ENCODE measurements at regions not wholly inside any gene's neighbourhood (a gene's known extent, or its start where the extent isn't known, plus 50 kb on each side); places are given as distances from the start of the nearest gene placed in this dataset.

DNA sequence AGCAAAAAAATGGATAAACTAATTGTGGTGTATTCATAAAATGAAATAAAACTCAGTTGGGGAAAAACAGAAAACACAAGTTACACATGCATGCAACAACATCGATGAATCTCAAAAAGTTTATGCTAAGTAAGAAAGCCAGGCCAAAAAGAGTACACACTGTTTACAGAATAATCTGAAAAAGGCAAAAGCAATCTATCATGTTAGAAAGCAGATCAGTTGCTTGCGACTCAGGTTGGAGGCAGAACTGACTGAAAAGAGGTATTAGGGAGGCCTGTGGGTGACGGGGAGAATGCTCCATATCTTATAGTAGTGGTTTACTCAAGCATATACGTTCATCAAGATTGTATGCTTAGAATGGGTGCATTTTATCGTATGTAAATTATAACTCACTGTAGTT lies 119.2 kb downstream of the ARRDC3 start:
- no peak for TF ChIP-seq CTCF (IDR thresholded peaks at IDR 0.05)

- TF ChIP-seq CTCF (IDR thresholded peaks at IDR 0.05) = no peak
These were observed 125.8 kb downstream of the ARRDC3 start for GRCh38 chr5:91257301-91257700.

DNA sequence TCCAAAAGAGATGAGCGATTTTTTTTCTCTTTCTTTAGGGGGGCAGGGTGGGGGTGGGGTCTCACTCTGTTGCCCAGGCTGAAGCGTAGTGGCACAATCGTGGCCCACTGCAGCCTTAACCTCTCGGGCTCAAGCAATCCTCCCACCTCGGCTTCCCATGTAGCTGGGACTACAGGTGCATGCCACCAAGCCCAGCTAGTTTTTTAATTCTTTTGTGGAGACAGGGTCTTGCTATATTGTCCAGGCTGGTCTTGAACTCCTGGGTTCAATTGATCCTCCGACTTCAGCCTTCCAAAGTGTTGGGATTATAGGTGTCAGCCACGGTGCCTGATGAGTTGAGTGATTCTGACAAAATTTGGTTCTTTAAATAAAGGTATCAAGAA lies 127.0 kb downstream of the ARRDC3 start:
- no peak for TF ChIP-seq CTCF (IDR thresholded peaks at IDR 0.05)

GRCh38 chr5:91255396-91256141 lies 127.5 kb downstream of the ARRDC3 start:
- no peak for TF ChIP-seq CTCF (IDR thresholded peaks at IDR 0.05)

DNA sequence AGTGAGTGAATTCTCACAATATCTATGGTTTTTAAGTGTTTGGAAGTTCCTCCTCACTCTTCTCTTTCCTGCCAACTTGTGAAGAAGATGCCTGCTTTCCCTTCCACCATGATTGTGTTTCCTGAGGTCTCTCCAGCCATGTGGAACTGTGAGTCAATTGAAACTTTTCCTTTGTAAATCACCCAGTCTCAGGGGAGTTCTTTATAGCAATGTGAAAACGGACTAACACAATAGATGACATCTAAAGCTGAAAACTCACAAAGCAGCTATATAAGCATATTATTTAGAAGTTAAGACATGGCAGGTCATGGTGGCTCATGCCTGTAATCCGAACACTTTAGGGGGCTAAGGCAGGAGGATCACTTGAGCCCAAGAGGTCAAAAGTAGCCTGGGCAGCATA lies 130.2 kb downstream of the ARRDC3 start:
- TF ChIP-seq CTCF (IDR thresholded peaks at IDR 0.05) = no peak

- TF ChIP-seq CTCF (IDR thresholded peaks at IDR 0.05) = no peak
These were observed 137.2 kb downstream of the ARRDC3 start for GRCh38 chr5:91245871-91246270.

GRCh38 chr5:91245074-91245452 lies 138.1 kb downstream of the ARRDC3 start:
- TF ChIP-seq CTCF (IDR thresholded peaks at IDR 0.05) = no peak
